Gastrocnemius medialis (tissue), 4 donors: ENCODE measurements at regions not wholly inside any gene's neighbourhood (a gene's known extent, or its start where the extent isn't known, plus 50 kb on each side); places are given as distances from the start of the nearest gene placed in this dataset.

Experiments
- CTCF ChIP-seq, 5 experiments: fragments of 450-650 bp in 3 of 5; fragments of 200-600 bp in 2 of 5; sonication (generic) in 2 of 5; IDR thresholded peaks in 4 of 5; conservative IDR thresholded peaks in 1 of 5; 1 replicate in 4 of 5; 2 replicates in 1 of 5; pipeline ENCODE4 v1.5.1; 2016 to 2019; ENCODE audit warnings: antibody characterized with exemption in 5 of 5, mild to moderate bottlenecking in 3 of 5, moderate library complexity in 3 of 5
- POLR2A ChIP-seq, 2 donors: fragments of 450-650 bp; IDR thresholded peaks; one replicate each; pipeline ENCODE4 v1.6.1; 2017; ENCODE audit warnings: antibody characterized with exemption in 2 of 2, mild to moderate bottlenecking in 2 of 2, moderate library complexity in 2 of 2

GRCh38 chr10:31207636-31208035 is 111.4 kb upstream of the ZEB1 start:
- TF ChIP-seq POLR2A (IDR thresholded peaks at IDR 0.05) (no peak), CTCF (IDR thresholded peaks at IDR 0.05 in 4 of 5, conservative IDR thresholded peaks at IDR 0.05 in 1 of 5) (no peak)
